ENCODE measurements at regions not wholly inside any gene's neighbourhood (a gene's known extent, or its start where the extent isn't known, plus 50 kb on each side); places are given as distances from the start of the nearest gene placed in this dataset.

DNA sequence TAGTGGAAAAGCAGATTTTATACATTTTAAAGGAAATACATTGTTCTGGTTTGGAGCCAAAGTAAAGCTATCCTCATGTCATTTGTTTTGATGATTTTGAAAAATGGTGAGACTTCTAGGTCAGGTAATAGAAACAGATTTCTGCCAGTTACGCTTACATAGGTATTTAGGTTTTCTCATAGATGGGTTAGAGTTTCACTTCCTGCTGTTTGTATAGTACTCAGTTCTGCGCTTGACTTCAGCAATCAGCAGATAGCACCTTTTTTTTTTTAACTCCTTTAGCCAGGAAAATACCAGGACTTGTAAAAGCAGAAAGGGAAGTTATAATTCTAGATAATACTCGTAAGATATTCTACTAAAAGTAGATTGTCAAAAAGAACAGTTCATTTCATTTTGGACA, 209.8 kb upstream of the POM121L12 start:
- TF ChIP-seq, protein P1, sequence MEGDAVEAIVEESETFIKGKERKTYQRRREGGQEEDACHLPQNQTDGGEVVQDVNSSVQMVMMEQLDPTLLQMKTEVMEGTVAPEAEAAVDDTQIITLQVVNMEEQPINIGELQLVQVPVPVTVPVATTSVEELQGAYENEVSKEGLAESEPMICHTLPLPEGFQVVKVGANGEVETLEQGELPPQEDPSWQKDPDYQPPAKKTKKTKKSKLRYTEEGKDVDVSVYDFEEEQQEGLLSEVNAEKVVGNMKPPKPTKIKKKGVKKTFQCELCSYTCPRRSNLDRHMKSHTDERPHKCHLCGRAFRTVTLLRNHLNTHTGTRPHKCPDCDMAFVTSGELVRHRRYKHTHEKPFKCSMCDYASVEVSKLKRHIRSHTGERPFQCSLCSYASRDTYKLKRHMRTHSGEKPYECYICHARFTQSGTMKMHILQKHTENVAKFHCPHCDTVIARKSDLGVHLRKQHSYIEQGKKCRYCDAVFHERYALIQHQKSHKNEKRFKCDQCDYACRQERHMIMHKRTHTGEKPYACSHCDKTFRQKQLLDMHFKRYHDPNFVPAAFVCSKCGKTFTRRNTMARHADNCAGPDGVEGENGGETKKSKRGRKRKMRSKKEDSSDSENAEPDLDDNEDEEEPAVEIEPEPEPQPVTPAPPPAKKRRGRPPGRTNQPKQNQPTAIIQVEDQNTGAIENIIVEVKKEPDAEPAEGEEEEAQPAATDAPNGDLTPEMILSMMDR (IDR thresholded peaks at IDR 0.05) = no peak
- no peak for TF ChIP-seq POLR2A (IDR thresholded peaks at IDR 0.05)

Measured in lower leg skin (tissue), 3 donors.